Karpas-422 (cell line): ENCODE measurements at regions not wholly inside any gene's neighbourhood (a gene's known extent, or its start where the extent isn't known, plus 50 kb on each side); places are given as distances from the start of the nearest gene placed in this dataset.

Experiments used
- DNase-seq: peaks from one replicate; pipeline ENCODE4 v3.0.0-alpha.2; 2015
- H2AFZ ChIP-seq: fragments of 200-600 bp; sonication (generic); 2 replicates; pipeline ENCODE4 v1.6.1; 2014; ENCODE audit warnings: antibody characterized with exemption, low read length, mixed read lengths
- H3K27ac ChIP-seq: fragments of 200-600 bp; sonication (generic); 2 replicates; pipeline ENCODE4 v1.5.1; 2014; ENCODE audit warnings: mild to moderate bottlenecking, low read length, moderate library complexity
- H3K27me3 ChIP-seq: fragments of 200-600 bp; sonication (generic); 2 replicates; pipeline ENCODE4 v1.6.1; 2014; ENCODE audit warnings: low read length, mixed read lengths
- H3K36me3 ChIP-seq: fragments of 200-600 bp; sonication (generic); 2 replicates; pipeline ENCODE4 v1.6.1; 2014; ENCODE audit warnings: low read length, mixed read lengths; ENCODE audit not compliant: insufficient read depth
- H3K4me1 ChIP-seq: fragments of 200-600 bp; sonication (generic); 2 replicates; pipeline ENCODE4 v1.6.1; 2014; ENCODE audit warnings: mild to moderate bottlenecking, low read length, mixed read lengths
- H3K4me2 ChIP-seq: fragments of 200-600 bp; sonication (generic); 2 replicates; pipeline ENCODE4 v1.6.1; 2014; ENCODE audit warnings: low read length, low read depth, mild to moderate bottlenecking; ENCODE audit not compliant: poor library complexity, severe bottlenecking
- H3K4me3 ChIP-seq: fragments of 200-600 bp; sonication (generic); 2 replicates; pipeline ENCODE4 v1.5.1; 2014; ENCODE audit warnings: mild to moderate bottlenecking, antibody characterized with exemption, low read length, mixed read lengths
- H3K79me2 ChIP-seq: fragments of 200-600 bp; sonication (generic); 2 replicates; pipeline ENCODE4 v1.6.1; 2014; ENCODE audit warnings: mild to moderate bottlenecking, low read length, mixed read lengths
- H3K9ac ChIP-seq: fragments of 200-600 bp; sonication (generic); 2 replicates; pipeline ENCODE4 v1.6.0; 2014; ENCODE audit warnings: low read length
- H3K9me2 ChIP-seq: fragments of 200-600 bp; sonication (generic), shearing (Covaris generic); replicated peaks from 2 replicates; pipeline ENCODE4 v1.6.0; 2014; ENCODE audit warnings: mild to moderate bottlenecking, low read length, moderate library complexity; ENCODE audit not compliant: insufficient read depth
- H3K9me3 ChIP-seq: fragments of 300-700, 200-600 bp; sonication (generic); 2 replicates; pipeline ENCODE4 v1.6.1; 2014; ENCODE audit warnings: low read length, mixed read lengths
- H4K20me1 ChIP-seq: fragments of 200-600 bp; sonication (generic); 2 replicates; pipeline ENCODE4 v1.6.1; 2014; ENCODE audit warnings: mild to moderate bottlenecking, antibody characterized with exemption, low read length, low read depth; ENCODE audit not compliant: insufficient read depth

GRCh38 chr2:176466918-176467452 is 197.7 kb downstream of the MTX2 start:
- Histone ChIP-seq H3K4me3 (no peak overlapping the region), H3K9me3 (no peaks in the 10 kb centered on the region), H3K4me1 (peaks cover 43% of the 10 kb centered on the region), H3K27me3 (no peaks in the 10 kb centered on the region), H4K20me1 (no peaks in the 10 kb centered on the region), H2AFZ (no peak overlapping the region), H3K79me2 (no peaks in the 10 kb centered on the region), H3K27ac (no peak overlapping the region), H3K36me3 (no peaks in the 10 kb centered on the region), H3K9me2 (no peaks in the 10 kb centered on the region), H3K4me2 (no peak overlapping the region), H3K9ac (no peak overlapping the region)
- DNase-seq = no peak

GRCh38 chr2:176467595-176467994 is 198.4 kb downstream of the MTX2 start:
- Histone ChIP-seq H3K9me3 (no peaks in the 10 kb centered on the region), H3K9ac (no peak overlapping the region), H3K4me2 (no peak overlapping the region), H2AFZ (no peak overlapping the region), H4K20me1 (no peaks in the 10 kb centered on the region), H3K4me1 (peaks cover 43% of the 10 kb centered on the region), H3K27me3 (no peaks in the 10 kb centered on the region), H3K36me3 (no peaks in the 10 kb centered on the region), H3K9me2 (no peaks in the 10 kb centered on the region), H3K27ac (no peak overlapping the region), H3K4me3 (no peak overlapping the region), H3K79me2 (no peaks in the 10 kb centered on the region)
- no peak for DNase-seq

GRCh38 chr2:176468457-176469113 is 199.3 kb downstream of the MTX2 start:
- no peak for DNase-seq
- Histone ChIP-seq H3K27me3 (no peaks in the 10 kb centered on the region), H3K27ac (no peak overlapping the region), H3K36me3 (no peaks in the 10 kb centered on the region), H3K9me2 (no peaks in the 10 kb centered on the region), H3K4me3 (no peak overlapping the region), H3K9ac (no peak overlapping the region), H3K4me1 (peaks cover 45% of the 10 kb centered on the region), H3K79me2 (no peaks in the 10 kb centered on the region), H4K20me1 (no peaks in the 10 kb centered on the region), H3K4me2 (no peak overlapping the region), H3K9me3 (no peaks in the 10 kb centered on the region), H2AFZ (no peak overlapping the region)

GRCh38 chr2:176470713-176471112 is 201.5 kb downstream of the MTX2 start:
- no peak overlapping the region for H3K4me2 ChIP-seq
- no peaks in the 10 kb centered on the region for H3K27me3 ChIP-seq
- no peak overlapping the region for H3K4me3 ChIP-seq
- no peaks in the 10 kb centered on the region for H3K79me2 ChIP-seq
- H3K9me3 ChIP-seq = no peaks in the 10 kb centered on the region
- no peaks in the 10 kb centered on the region for H3K36me3 ChIP-seq
- no peak for DNase-seq
- H2AFZ ChIP-seq = no peak overlapping the region
- H3K4me1 ChIP-seq = peaks cover 30% of the 10 kb centered on the region
- no peaks in the 10 kb centered on the region for H4K20me1 ChIP-seq
- no peaks in the 10 kb centered on the region for H3K9me2 ChIP-seq
- H3K9ac ChIP-seq = no peak overlapping the region
- H3K27ac ChIP-seq = no peak overlapping the region

GRCh38 chr2:176471949-176472348 is 202.7 kb downstream of the MTX2 start:
- H3K27me3 ChIP-seq = no peaks in the 10 kb centered on the region
- no peak for DNase-seq
- no peaks in the 10 kb centered on the region for H3K9me2 ChIP-seq
- H3K9me3 ChIP-seq = no peaks in the 10 kb centered on the region
- H3K36me3 ChIP-seq = no peaks in the 10 kb centered on the region
- no peak overlapping the region for H3K4me3 ChIP-seq
- H3K79me2 ChIP-seq = no peaks in the 10 kb centered on the region
- H4K20me1 ChIP-seq = no peaks in the 10 kb centered on the region
- no peak overlapping the region for H3K9ac ChIP-seq
- peak overlapping the region; percentile 11 for H3K4me2 ChIP-seq
- peaks cover 17% of the 10 kb centered on the region for H3K4me1 ChIP-seq
- H3K27ac ChIP-seq = no peak overlapping the region
- peak overlapping the region; percentile 77 for H2AFZ ChIP-seq

- Histone ChIP-seq H3K9me2 (no peaks in the 10 kb centered on the region), H3K27me3 (no peaks in the 10 kb centered on the region), H4K20me1 (no peaks in the 10 kb centered on the region), H3K36me3 (no peaks in the 10 kb centered on the region), H3K9ac (no peak overlapping the region), H3K27ac (no peak overlapping the region), H2AFZ (0 out of 2 replicates have a peak overlapping the region, but pooled peaks have one; percentile 14), H3K4me1 (peaks cover 15% of the 10 kb centered on the region), H3K4me3 (no peak overlapping the region), H3K79me2 (no peaks in the 10 kb centered on the region), H3K4me2 (peak overlapping the region; percentile 4), H3K9me3 (no peaks in the 10 kb centered on the region)
- DNase-seq = no peak
Measured at GRCh38 chr2:176473177-176473576, 203.9 kb downstream of the MTX2 start.

GRCh38 chr2:176473851-176474250 is 204.6 kb downstream of the MTX2 start:
- no peaks in the 10 kb centered on the region for H3K36me3 ChIP-seq
- DNase-seq = no peak
- peaks cover 15% of the 10 kb centered on the region for H3K4me1 ChIP-seq
- no peaks in the 10 kb centered on the region for H3K27me3 ChIP-seq
- H3K4me3 ChIP-seq = no peak overlapping the region
- no peaks in the 10 kb centered on the region for H4K20me1 ChIP-seq
- no peak overlapping the region for H2AFZ ChIP-seq
- H3K79me2 ChIP-seq = no peaks in the 10 kb centered on the region
- H3K9me2 ChIP-seq = no peaks in the 10 kb centered on the region
- H3K9ac ChIP-seq = no peak overlapping the region
- H3K4me2 ChIP-seq = no peak overlapping the region
- no peaks in the 10 kb centered on the region for H3K9me3 ChIP-seq
- no peak overlapping the region for H3K27ac ChIP-seq

- no peak for DNase-seq
- H3K4me3 ChIP-seq = no peak overlapping the region
- H3K4me2 ChIP-seq = no peak overlapping the region
- H3K9me3 ChIP-seq = no peaks in the 10 kb centered on the region
- peaks cover 15% of the 10 kb centered on the region for H3K4me1 ChIP-seq
- no peaks in the 10 kb centered on the region for H3K9me2 ChIP-seq
- no peaks in the 10 kb centered on the region for H3K79me2 ChIP-seq
- 0 out of 2 replicates have a peak overlapping the region, but pooled peaks have one; percentile 5 for H2AFZ ChIP-seq
- no peaks in the 10 kb centered on the region for H3K27me3 ChIP-seq
- no peaks in the 10 kb centered on the region for H4K20me1 ChIP-seq
- no peak overlapping the region for H3K9ac ChIP-seq
- no peak overlapping the region for H3K27ac ChIP-seq
- no peaks in the 10 kb centered on the region for H3K36me3 ChIP-seq
Measured at GRCh38 chr2:176477336-176477735, 208.1 kb downstream of the MTX2 start.
